ENCODE measurements at regions not wholly inside any gene's neighbourhood (a gene's known extent, or its start where the extent isn't known, plus 50 kb on each side); places are given as distances from the start of the nearest gene placed in this dataset.

DNA sequence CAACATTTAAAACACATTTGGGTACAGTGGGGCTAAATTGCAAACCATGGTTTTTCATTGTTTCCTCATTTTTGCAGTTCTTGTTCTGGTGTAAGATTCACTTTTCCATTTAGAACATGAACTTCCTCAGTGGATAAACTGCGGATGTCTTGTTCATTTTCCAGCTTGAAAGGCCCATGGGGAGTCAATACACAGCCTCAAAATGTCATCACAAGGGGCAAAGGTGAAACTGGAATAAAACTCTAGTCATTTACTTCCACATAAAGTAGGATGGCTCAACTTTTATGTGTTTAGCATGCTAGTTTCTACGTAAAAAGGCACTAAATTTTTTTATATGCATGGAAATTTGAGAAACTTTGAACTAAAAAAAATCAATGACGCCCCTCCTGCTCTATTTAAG lies 718.8 kb downstream of the TLR4 start:
- no peaks in the 10 kb centered on the region for H3K4me1 Mint-ChIP-seq
- Histone ChIP-seq H3K4me1 (ENCODE audit: insufficient read depth, low read length) (no peaks in the 10 kb centered on the region), H3K27me3 (ENCODE audit: insufficient read depth, low read length) (no peaks in the 10 kb centered on the region), H3K4me3 (ENCODE audit: low read length in 2 of 2) (no peak overlapping the region), H3K27ac (ENCODE audit: low read depth, low read length) (no peak overlapping the region), H3K36me3 (ENCODE audit: insufficient read depth, low read length) (no peaks in the 10 kb centered on the region), H3K9me3 (ENCODE audit: control insufficient read depth in 1 of 2, low read length in 2 of 2) (no peaks in the 10 kb centered on the region)
- no peaks in the 10 kb centered on the region for H3K36me3 Mint-ChIP-seq
- H3K27ac Mint-ChIP-seq: no peak overlapping the region
- intact Hi-C loops (cut with micrococcal nuclease): no loop called here
- H3K27me3 Mint-ChIP-seq: no peaks in the 10 kb centered on the region
- ChIA-PET CTCF (ENCODE audit: partially characterized antibody) (no interaction called here), POLR2A (ENCODE audit: partially characterized antibody) (no interaction called here)
- no peak overlapping the region for H3K4me3 Mint-ChIP-seq
- peaks cover 0 to 5% (median under 1%) of the 10 kb centered on the region in 8 donors for H3K9me3 Mint-ChIP-seq
- no peak for DNase-seq

GRCh38 chr9:118423721-118424120 lies 719.5 kb downstream of the TLR4 start:
- Mint-ChIP-seq H3K27ac (no peak overlapping the region), H3K27me3 (no peaks in the 10 kb centered on the region), H3K9me3 (peaks cover 0 to 4% (median under 1%) of the 10 kb centered on the region in 8 donors), H3K4me3 (no peak overlapping the region), H3K4me1 (no peaks in the 10 kb centered on the region), H3K36me3 (no peaks in the 10 kb centered on the region)
- ChIA-PET CTCF (ENCODE audit: partially characterized antibody) (no interaction called here), POLR2A (ENCODE audit: partially characterized antibody) (no interaction called here)
- DNase-seq: no peak
- no peaks in the 10 kb centered on the region for H3K27me3 ChIP-seq (ENCODE audit: insufficient read depth, low read length)
- H3K36me3 ChIP-seq (ENCODE audit: insufficient read depth, low read length): no peaks in the 10 kb centered on the region
- H3K9me3 ChIP-seq (ENCODE audit: control insufficient read depth in 1 of 2, low read length in 2 of 2): no peaks in the 10 kb centered on the region
- intact Hi-C loops (cut with micrococcal nuclease): no loop called here
- no peaks in the 10 kb centered on the region for H3K4me1 ChIP-seq (ENCODE audit: insufficient read depth, low read length)
- no peak overlapping the region for H3K27ac ChIP-seq (ENCODE audit: low read depth, low read length)
- no peak overlapping the region for H3K4me3 ChIP-seq (ENCODE audit: low read length in 2 of 2)

GRCh38 chr9:118426772-118427171 lies 722.6 kb downstream of the TLR4 start:
- POLR2A ChIA-PET (ENCODE audit: partially characterized antibody): no interaction called here
- Histone ChIP-seq H3K36me3 (ENCODE audit: insufficient read depth, low read length) (no peaks in the 10 kb centered on the region), H3K27me3 (ENCODE audit: insufficient read depth, low read length) (no peaks in the 10 kb centered on the region), H3K4me3 (ENCODE audit: low read length in 2 of 2) (no peak overlapping the region), H3K4me1 (ENCODE audit: insufficient read depth, low read length) (no peaks in the 10 kb centered on the region), H3K9me3 (ENCODE audit: control insufficient read depth in 1 of 2, low read length in 2 of 2) (no peaks in the 10 kb centered on the region), H3K27ac (ENCODE audit: low read depth, low read length) (no peak overlapping the region)
- peaks cover 0 to 3% (median 0%) of the 10 kb centered on the region in 8 donors for H3K9me3 Mint-ChIP-seq
- no peak overlapping the region for H3K4me3 Mint-ChIP-seq
- no peaks in the 10 kb centered on the region for H3K27me3 Mint-ChIP-seq
- H3K4me1 Mint-ChIP-seq: no peaks in the 10 kb centered on the region
- no peaks in the 10 kb centered on the region for H3K36me3 Mint-ChIP-seq
- CTCF ChIA-PET (ENCODE audit: partially characterized antibody): no interaction called here
- intact Hi-C loops (cut with micrococcal nuclease): no loop called here
- H3K27ac Mint-ChIP-seq: no peak overlapping the region
- DNase-seq: no peak

GRCh38 chr9:118438810-118439209 lies 734.6 kb downstream of the TLR4 start:
- Mint-ChIP-seq H3K27ac (no peak overlapping the region), H3K27me3 (no peaks in the 10 kb centered on the region), H3K36me3 (no peaks in the 10 kb centered on the region), H3K4me1 (no peaks in the 10 kb centered on the region), H3K9me3 (peaks cover 0 to 4% (median 2%) of the 10 kb centered on the region in 8 donors), H3K4me3 (no peak overlapping the region)
- Histone ChIP-seq H3K9me3 (ENCODE audit: control insufficient read depth in 1 of 2, low read length in 2 of 2) (no peaks in the 10 kb centered on the region), H3K27ac (ENCODE audit: low read depth, low read length) (no peak overlapping the region), H3K27me3 (ENCODE audit: insufficient read depth, low read length) (no peaks in the 10 kb centered on the region), H3K36me3 (ENCODE audit: insufficient read depth, low read length) (no peaks in the 10 kb centered on the region), H3K4me3 (ENCODE audit: low read length in 2 of 2) (no peak overlapping the region), H3K4me1 (ENCODE audit: insufficient read depth, low read length) (no peaks in the 10 kb centered on the region)
- POLR2A ChIA-PET (ENCODE audit: partially characterized antibody): no interaction called here
- DNase-seq: no peak
- intact Hi-C loops (cut with micrococcal nuclease): no loop called here
- CTCF ChIA-PET (ENCODE audit: partially characterized antibody): no interaction called here

DNA sequence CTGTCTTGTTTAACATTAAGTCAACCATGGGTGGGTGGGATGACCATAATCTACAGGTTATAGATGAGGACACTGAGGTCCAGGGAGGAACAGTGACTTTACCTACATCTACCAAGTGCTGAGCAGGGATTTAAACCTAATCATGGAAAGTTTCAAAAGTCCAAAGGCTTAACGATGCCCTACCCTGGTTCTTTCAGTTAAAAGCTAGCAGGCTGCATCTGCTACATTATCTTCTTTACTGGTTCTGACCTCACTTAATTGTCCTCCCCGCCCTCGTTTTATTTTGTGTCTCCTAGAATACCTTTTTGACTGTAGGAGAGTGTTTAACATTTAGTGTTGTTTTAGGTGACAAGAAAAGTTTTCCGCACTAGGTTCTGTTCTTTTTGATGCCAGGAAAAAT lies 735.2 kb downstream of the TLR4 start:
- intact Hi-C loops (cut with micrococcal nuclease): no loop called here
- H3K27ac Mint-ChIP-seq: no peak overlapping the region
- H3K9me3 Mint-ChIP-seq: peaks cover 0 to 8% (median 2%) of the 10 kb centered on the region in 8 donors
- no peak overlapping the region for H3K27ac ChIP-seq (ENCODE audit: low read depth, low read length)
- CTCF ChIA-PET (ENCODE audit: partially characterized antibody): no interaction called here
- POLR2A ChIA-PET (ENCODE audit: partially characterized antibody): no interaction called here
- no peak overlapping the region for H3K4me3 Mint-ChIP-seq
- no peaks in the 10 kb centered on the region for H3K36me3 Mint-ChIP-seq
- DNase-seq: no peak
- no peak overlapping the region for H3K4me3 ChIP-seq (ENCODE audit: low read length in 2 of 2)
- H3K27me3 Mint-ChIP-seq: no peaks in the 10 kb centered on the region
- no peaks in the 10 kb centered on the region for H3K4me1 ChIP-seq (ENCODE audit: insufficient read depth, low read length)
- H3K36me3 ChIP-seq (ENCODE audit: insufficient read depth, low read length): no peaks in the 10 kb centered on the region
- H3K9me3 ChIP-seq (ENCODE audit: control insufficient read depth in 1 of 2, low read length in 2 of 2): no peaks in the 10 kb centered on the region
- H3K4me1 Mint-ChIP-seq: no peaks in the 10 kb centered on the region
- H3K27me3 ChIP-seq (ENCODE audit: insufficient read depth, low read length): no peaks in the 10 kb centered on the region

DNA sequence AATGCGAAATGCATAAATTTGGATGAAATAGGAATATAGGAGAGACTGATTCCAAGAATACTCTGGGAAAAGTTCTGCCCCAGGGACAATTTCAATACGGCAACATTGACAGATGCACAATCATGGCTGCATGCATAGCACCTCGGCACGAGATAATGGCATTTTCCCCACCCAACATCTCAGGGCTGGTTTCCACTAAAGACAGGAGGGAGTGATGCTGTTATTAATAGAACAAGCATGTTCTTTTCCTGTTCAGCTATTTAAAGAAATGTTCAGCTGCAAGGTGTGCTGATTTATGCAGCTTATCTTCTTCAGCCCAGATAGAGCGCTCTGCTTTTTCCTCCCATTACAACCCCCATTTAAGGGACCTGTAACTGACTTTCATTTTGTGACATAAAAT lies 740.2 kb downstream of the TLR4 start:
- intact Hi-C loops (cut with micrococcal nuclease): no loop called here
- H3K27ac Mint-ChIP-seq: no peak overlapping the region
- H3K9me3 Mint-ChIP-seq: peaks cover 0 to 4% (median 0%) of the 10 kb centered on the region in 8 donors
- H3K27ac ChIP-seq (ENCODE audit: low read depth, low read length): no peak overlapping the region
- no peak overlapping the region for H3K4me3 ChIP-seq (ENCODE audit: low read length in 2 of 2)
- no peaks in the 10 kb centered on the region for H3K36me3 Mint-ChIP-seq
- ChIA-PET POLR2A (ENCODE audit: partially characterized antibody) (no interaction called here), CTCF (ENCODE audit: partially characterized antibody) (no interaction called here)
- no peaks in the 10 kb centered on the region for H3K27me3 ChIP-seq (ENCODE audit: insufficient read depth, low read length)
- no peaks in the 10 kb centered on the region for H3K9me3 ChIP-seq (ENCODE audit: control insufficient read depth in 1 of 2, low read length in 2 of 2)
- H3K4me1 ChIP-seq (ENCODE audit: insufficient read depth, low read length): no peaks in the 10 kb centered on the region
- H3K4me3 Mint-ChIP-seq: no peak overlapping the region
- H3K4me1 Mint-ChIP-seq: no peaks in the 10 kb centered on the region
- no peak for DNase-seq
- H3K27me3 Mint-ChIP-seq: no peaks in the 10 kb centered on the region
- no peaks in the 10 kb centered on the region for H3K36me3 ChIP-seq (ENCODE audit: insufficient read depth, low read length)

DNA sequence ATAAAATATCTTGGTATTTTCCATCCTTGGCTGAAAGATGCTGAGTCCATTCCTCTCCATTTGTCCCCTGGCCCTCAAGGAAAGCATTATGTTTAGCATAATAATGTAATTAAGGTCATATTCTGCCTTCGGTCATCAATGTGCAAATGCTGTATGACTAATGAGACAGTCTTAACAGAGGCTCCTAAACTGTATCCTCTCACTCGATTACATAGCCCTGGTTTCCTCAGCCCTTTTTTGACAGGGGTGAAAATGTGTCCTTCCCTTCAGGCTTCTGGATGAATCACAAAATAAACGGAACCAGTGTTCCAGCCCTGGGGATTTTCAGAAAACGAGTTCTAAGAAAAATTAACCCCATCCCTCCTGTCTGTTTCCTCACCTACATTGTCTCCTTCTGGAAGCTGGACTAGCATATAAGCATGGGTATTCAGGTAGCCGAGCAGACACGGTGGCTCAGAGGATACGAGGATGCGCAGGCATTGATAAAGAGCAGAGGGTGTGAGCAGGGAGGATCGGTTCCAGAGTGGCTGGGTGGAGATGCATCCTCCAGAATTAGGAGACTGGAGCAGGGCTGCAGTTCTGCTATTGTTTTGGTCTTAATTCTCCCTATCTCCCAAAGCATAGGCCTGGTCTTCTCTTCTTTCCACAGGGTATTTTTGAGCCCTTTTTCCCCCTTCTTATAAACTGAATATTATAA lies 742.9 kb downstream of the TLR4 start:
- H3K27me3 ChIP-seq (ENCODE audit: insufficient read depth, low read length): no peaks in the 10 kb centered on the region
- Mint-ChIP-seq H3K4me1 (no peaks in the 10 kb centered on the region), H3K27ac (no peak overlapping the region), H3K36me3 (no peaks in the 10 kb centered on the region), H3K27me3 (no peaks in the 10 kb centered on the region), H3K4me3 (no peak overlapping the region), H3K9me3 (peaks cover 0 to 7% (median 0%) of the 10 kb centered on the region in 8 donors)
- H3K27ac ChIP-seq (ENCODE audit: low read depth, low read length): no peak overlapping the region
- POLR2A ChIA-PET (ENCODE audit: partially characterized antibody): no interaction called here
- no peaks in the 10 kb centered on the region for H3K4me1 ChIP-seq (ENCODE audit: insufficient read depth, low read length)
- H3K36me3 ChIP-seq (ENCODE audit: insufficient read depth, low read length): no peaks in the 10 kb centered on the region
- DNase-seq: no peak
- intact Hi-C loops (cut with micrococcal nuclease): no loop called here
- CTCF ChIA-PET (ENCODE audit: partially characterized antibody): no interaction called here
- H3K9me3 ChIP-seq (ENCODE audit: control insufficient read depth in 1 of 2, low read length in 2 of 2): no peaks in the 10 kb centered on the region
- no peak overlapping the region for H3K4me3 ChIP-seq (ENCODE audit: low read length in 2 of 2)

DNA sequence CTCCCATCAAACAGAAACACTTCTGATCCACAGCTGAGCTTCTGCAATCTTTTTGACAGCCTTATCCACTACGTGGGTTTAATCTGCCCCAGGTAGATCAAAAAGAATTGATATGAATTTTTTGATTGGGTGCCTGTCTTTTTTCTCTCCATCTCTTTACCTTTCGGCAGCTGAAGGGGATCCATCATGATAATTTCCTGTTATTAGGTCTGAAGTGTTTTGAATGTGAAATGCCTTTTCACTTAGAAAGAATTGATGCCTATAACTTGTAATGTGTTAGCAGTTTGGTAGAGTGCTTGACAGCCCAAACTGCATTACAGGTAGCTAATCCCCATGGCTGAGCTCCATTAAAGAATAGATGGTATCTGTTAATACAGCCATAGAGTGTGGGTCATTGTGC lies 745.4 kb downstream of the TLR4 start:
- POLR2A ChIA-PET (ENCODE audit: partially characterized antibody): no interaction called here
- no peaks in the 10 kb centered on the region for H3K9me3 ChIP-seq (ENCODE audit: control insufficient read depth in 1 of 2, low read length in 2 of 2)
- Mint-ChIP-seq H3K27ac (no peak overlapping the region), H3K36me3 (no peaks in the 10 kb centered on the region), H3K9me3 (peaks cover 0 to 12% (median 2%) of the 10 kb centered on the region in 8 donors), H3K4me3 (no peak overlapping the region), H3K27me3 (no peaks in the 10 kb centered on the region), H3K4me1 (no peaks in the 10 kb centered on the region)
- CTCF ChIA-PET (ENCODE audit: partially characterized antibody): no interaction called here
- intact Hi-C loops (cut with micrococcal nuclease): no loop called here
- no peaks in the 10 kb centered on the region for H3K36me3 ChIP-seq (ENCODE audit: insufficient read depth, low read length)
- no peaks in the 10 kb centered on the region for H3K27me3 ChIP-seq (ENCODE audit: insufficient read depth, low read length)
- H3K27ac ChIP-seq (ENCODE audit: low read depth, low read length): no peak overlapping the region
- no peaks in the 10 kb centered on the region for H3K4me1 ChIP-seq (ENCODE audit: insufficient read depth, low read length)
- no peak for DNase-seq
- H3K4me3 ChIP-seq (ENCODE audit: low read length in 2 of 2): no peak overlapping the region

All from CD4-positive, alpha-beta memory T cell (primary cell).